ENCODE measurements at regions not wholly inside any gene's neighbourhood (a gene's known extent, or its start where the extent isn't known, plus 50 kb on each side); places are given as distances from the start of the nearest gene placed in this dataset.

- Histone ChIP-seq H3K27me3 (peaks cover 12% of the 10 kb centered on the region; the same call in 1 of the 2 replicates), H3K4me3 (no peak overlapping the region), H3K36me3 (no peaks in the 10 kb centered on the region), H3K9me3 (replicated peaks) (no peaks in the 10 kb centered on the region), H3K27ac (no peak overlapping the region), H3K4me1 (no peaks in the 10 kb centered on the region)
- no peak for DNase-seq
Measured at GRCh38 chr11:36729825-36730224, 131.8 kb upstream of the RAG2 start.

- Histone ChIP-seq H3K4me1 (no peaks in the 10 kb centered on the region), H3K4me3 (no peak overlapping the region), H3K9me3 (replicated peaks) (no peaks in the 10 kb centered on the region), H3K36me3 (no peaks in the 10 kb centered on the region), H3K27ac (no peak overlapping the region), H3K27me3 (peaks cover 8% of the 10 kb centered on the region; the same call in 1 of the 2 replicates)
- DNase-seq = no peak
Measured at GRCh38 chr11:36726420-36726819, 128.4 kb upstream of the RAG2 start.

GRCh38 chr11:36724742-36725385, 126.8 kb upstream of the RAG2 start:
- H3K36me3 ChIP-seq = no peaks in the 10 kb centered on the region
- H3K27me3 ChIP-seq = peaks cover 11% of the 10 kb centered on the region; the same call in 1 of the 2 replicates
- DNase-seq = no peak
- H3K4me3 ChIP-seq = no peak overlapping the region
- H3K9me3 ChIP-seq (replicated peaks) = no peaks in the 10 kb centered on the region
- H3K4me1 ChIP-seq = no peaks in the 10 kb centered on the region
- no peak overlapping the region for H3K27ac ChIP-seq

DNA sequence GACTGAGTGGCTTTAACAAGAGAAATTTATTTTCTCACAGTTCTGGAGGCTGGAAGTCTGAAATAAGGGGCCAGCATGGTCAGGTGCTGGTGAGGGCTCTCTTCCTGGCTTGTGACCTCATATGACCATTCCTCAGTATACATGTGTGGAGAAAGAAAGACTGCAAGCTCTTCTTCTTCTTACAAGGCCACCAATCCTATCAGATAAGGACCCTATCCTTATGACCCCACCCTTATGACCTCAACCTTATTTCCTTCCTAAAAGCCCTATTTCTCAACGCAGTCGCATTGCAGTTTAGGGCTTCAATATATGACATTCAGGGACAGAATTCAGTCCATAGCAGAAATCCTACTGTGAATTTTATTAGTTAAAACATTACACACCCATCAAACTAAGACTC, 124.4 kb upstream of the RAG2 start:
- Histone ChIP-seq H3K4me1 (no peaks in the 10 kb centered on the region), H3K9me3 (replicated peaks) (no peaks in the 10 kb centered on the region), H3K4me3 (no peak overlapping the region), H3K27ac (no peak overlapping the region), H3K27me3 (peaks cover 17% of the 10 kb centered on the region), H3K36me3 (no peaks in the 10 kb centered on the region)
- no peak for DNase-seq

- H3K9me3 ChIP-seq (replicated peaks) = no peaks in the 10 kb centered on the region
- no peak overlapping the region for H3K4me3 ChIP-seq
- H3K27ac ChIP-seq = no peak overlapping the region
- H3K36me3 ChIP-seq = no peaks in the 10 kb centered on the region
- no peak for DNase-seq
- no peaks in the 10 kb centered on the region for H3K4me1 ChIP-seq
- H3K27me3 ChIP-seq = peaks cover 19% of the 10 kb centered on the region
Measured at GRCh38 chr11:36719358-36720107, 121.5 kb upstream of the RAG2 start.

DNA sequence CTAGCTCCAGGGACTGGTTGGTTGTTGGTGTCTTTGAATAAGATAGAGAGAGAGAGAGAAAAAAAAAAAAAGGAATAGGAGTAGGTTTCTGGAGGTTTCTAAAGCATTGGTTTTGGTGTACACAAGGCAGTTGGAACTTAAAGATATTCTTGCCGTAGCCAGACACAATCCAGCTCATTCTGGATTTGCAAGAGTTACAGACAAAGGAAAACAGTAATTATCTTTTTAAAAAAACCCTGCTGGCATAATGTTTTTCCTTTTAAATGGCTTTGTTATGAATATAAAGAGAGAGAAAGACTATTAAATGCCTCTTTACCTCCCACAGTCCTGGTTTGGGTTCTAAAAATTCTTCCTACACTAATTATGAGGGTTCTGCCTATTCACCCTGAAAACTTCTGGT, 120.4 kb upstream of the RAG2 start:
- DNase-seq = no peak
- no peaks in the 10 kb centered on the region for H3K9me3 ChIP-seq (replicated peaks)
- H3K4me3 ChIP-seq = no peak overlapping the region
- H3K4me1 ChIP-seq = no peaks in the 10 kb centered on the region
- no peak overlapping the region for H3K27ac ChIP-seq
- peaks cover 21% of the 10 kb centered on the region for H3K27me3 ChIP-seq
- H3K36me3 ChIP-seq = no peaks in the 10 kb centered on the region

- Histone ChIP-seq H3K27me3 (peaks cover 23% of the 10 kb centered on the region), H3K36me3 (no peaks in the 10 kb centered on the region), H3K9me3 (replicated peaks) (no peaks in the 10 kb centered on the region), H3K4me1 (no peaks in the 10 kb centered on the region), H3K4me3 (no peak overlapping the region), H3K27ac (no peak overlapping the region)
- no peak for DNase-seq
Measured at GRCh38 chr11:36713715-36714114, 115.7 kb upstream of the RAG2 start.

- no peak for DNase-seq
- no peak overlapping the region for H3K4me3 ChIP-seq
- no peak overlapping the region for H3K27ac ChIP-seq
- no peaks in the 10 kb centered on the region for H3K36me3 ChIP-seq
- H3K9me3 ChIP-seq (replicated peaks) = no peaks in the 10 kb centered on the region
- H3K4me1 ChIP-seq = no peaks in the 10 kb centered on the region
- peaks cover 18% of the 10 kb centered on the region for H3K27me3 ChIP-seq
Measured at GRCh38 chr11:36711104-36711825, 113.2 kb upstream of the RAG2 start.

All from SJCRH30 (cell line).